HL-60 (cell line): ENCODE measurements at regions not wholly inside any gene's neighbourhood (a gene's known extent, or its start where the extent isn't known, plus 50 kb on each side); places are given as distances from the start of the nearest gene placed in this dataset.

Experiments
- GABPA ChIP-seq: IDR thresholded peaks from 2 replicates; pipeline ENCODE4 v1.6.1; 2012; ENCODE audit warnings: low read depth
- TF ChIP-seq, protein P1 (sequence below): IDR thresholded peaks from one replicate; pipeline ENCODE4 v1.5.1; 2011; ENCODE audit warnings: low read length, control low read depth, inconsistent platforms; ENCODE audit not compliant: insufficient read depth

DNA sequence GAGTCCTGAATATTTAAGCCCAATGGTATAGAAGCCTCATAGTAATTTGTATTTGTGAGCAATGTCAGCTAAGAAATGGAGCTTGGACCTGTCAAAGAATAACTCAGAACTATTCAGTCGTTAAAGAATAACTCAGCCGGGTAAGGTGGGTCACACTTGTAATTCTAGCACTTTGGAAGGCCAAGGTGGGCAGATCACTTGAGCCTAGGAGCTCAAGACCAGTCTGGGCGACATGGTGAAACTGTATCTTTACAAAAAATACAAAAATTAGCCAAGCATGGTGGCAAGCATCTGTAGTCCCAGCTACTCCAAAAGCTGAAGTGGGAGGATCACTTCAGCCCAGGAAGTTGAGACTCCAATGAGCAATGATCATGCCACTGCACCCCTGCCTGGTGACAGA is 1526.5 kb downstream of the LRRC4C start:
- TF ChIP-seq, protein P1, sequence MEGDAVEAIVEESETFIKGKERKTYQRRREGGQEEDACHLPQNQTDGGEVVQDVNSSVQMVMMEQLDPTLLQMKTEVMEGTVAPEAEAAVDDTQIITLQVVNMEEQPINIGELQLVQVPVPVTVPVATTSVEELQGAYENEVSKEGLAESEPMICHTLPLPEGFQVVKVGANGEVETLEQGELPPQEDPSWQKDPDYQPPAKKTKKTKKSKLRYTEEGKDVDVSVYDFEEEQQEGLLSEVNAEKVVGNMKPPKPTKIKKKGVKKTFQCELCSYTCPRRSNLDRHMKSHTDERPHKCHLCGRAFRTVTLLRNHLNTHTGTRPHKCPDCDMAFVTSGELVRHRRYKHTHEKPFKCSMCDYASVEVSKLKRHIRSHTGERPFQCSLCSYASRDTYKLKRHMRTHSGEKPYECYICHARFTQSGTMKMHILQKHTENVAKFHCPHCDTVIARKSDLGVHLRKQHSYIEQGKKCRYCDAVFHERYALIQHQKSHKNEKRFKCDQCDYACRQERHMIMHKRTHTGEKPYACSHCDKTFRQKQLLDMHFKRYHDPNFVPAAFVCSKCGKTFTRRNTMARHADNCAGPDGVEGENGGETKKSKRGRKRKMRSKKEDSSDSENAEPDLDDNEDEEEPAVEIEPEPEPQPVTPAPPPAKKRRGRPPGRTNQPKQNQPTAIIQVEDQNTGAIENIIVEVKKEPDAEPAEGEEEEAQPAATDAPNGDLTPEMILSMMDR: no peak
- TF ChIP-seq GABPA: no peak
